ENCODE measurements at regions not wholly inside any gene's neighbourhood (a gene's known extent, or its start where the extent isn't known, plus 50 kb on each side); places are given as distances from the start of the nearest gene placed in this dataset.

DNA sequence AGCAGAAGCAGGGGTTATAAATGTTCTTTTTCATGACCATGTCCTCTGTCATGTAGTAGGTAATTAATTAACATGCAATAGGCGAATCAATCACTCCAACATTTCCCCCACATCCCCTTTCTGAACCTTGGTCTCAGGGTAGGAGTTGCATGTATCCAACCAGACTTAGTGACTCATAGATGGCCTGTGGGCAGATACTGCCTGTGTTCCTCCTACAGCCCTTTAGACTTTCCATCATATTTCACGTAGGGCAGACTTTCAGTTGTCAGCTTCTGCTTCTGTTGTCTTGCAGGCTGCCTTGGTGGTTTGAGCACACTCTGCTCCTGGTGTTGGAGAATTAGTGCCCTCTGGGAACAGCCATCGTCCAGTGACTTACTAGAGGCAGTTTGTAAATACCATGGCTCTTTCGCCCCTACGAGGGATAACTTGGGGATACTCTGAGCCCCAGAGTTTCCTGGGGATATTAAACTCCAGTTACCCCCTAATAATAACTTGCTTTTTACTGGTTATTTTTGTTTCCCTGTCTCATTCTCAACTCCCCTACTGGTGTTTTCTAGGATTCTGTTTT, 244.4 kb downstream of the EDEM1 start:
- Histone ChIP-seq H3K9me2 (ENCODE audit: insufficient read depth, low read length) (no peaks in the 10 kb centered on the region), H3K79me2 (ENCODE audit: insufficient read depth, low read depth, low read length) (no peaks in the 10 kb centered on the region), H3K4me1 (ENCODE audit: insufficient read depth, low read length, poor library complexity, severe bottlenecking) (peaks cover 7% of the 10 kb centered on the region), H3K9me3 (ENCODE audit: low read length) (no peaks in the 10 kb centered on the region), H3K27ac (ENCODE audit: low read depth, low read length, poor library complexity, severe bottlenecking) (no peak overlapping the region), H4K20me1 (ENCODE audit: insufficient read depth, low read length) (no peaks in the 10 kb centered on the region), H3K36me3 (ENCODE audit: insufficient read depth, low read length) (no peaks in the 10 kb centered on the region), H3K4me2 (ENCODE audit: low read length) (no peak overlapping the region), H3K4me3 (ENCODE audit: low read depth, low read length, poor library complexity, severe bottlenecking) (no peak overlapping the region), H2AFZ (ENCODE audit: low read length) (no peak overlapping the region)
- BruUV-seq (replicated peaks): no TSS peak
- CTCF ChIA-PET (ENCODE audit: unreplicated experiment): no interaction called here
- no peak for DNase-seq (ENCODE audit: low spot score)
- POLR2A ChIA-PET: no interaction called here
- intact Hi-C loops (cut with micrococcal nuclease; ENCODE audit: unreplicated experiment): no loop called here
- no peak for TF ChIP-seq CTCF (conservative IDR thresholded peaks at IDR 0.05; ENCODE audit: low read length)
- no peak for TF ChIP-seq EZH2phosphoT487 (IDR thresholded peaks at IDR 0.05; ENCODE audit: borderline replicate concordance, low read depth, low read length)

DNA sequence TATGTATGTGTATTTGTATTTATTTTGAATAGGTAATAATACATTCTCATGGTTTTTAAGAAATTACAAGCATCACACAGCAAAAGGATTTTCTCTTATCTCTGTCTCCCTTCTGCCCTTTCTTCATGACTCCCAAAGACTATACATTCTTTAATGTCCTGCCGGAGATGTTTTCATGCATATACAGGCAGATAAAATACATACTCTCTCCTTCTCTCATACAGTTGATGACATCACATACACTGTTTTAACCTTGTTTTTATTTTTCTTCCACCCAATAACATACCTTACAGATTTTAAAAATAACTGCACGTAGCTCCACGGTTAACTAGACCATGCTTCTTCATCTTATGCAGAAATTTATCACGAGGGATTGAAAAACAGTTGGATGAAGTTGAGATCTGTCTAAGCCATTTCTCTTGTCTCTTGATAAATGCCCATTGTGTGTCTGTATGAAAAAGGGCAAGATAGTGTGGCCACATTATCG, 249.8 kb downstream of the EDEM1 start:
- Histone ChIP-seq H4K20me1 (ENCODE audit: insufficient read depth, low read length) (no peaks in the 10 kb centered on the region), H3K9me3 (ENCODE audit: low read length) (no peaks in the 10 kb centered on the region), H3K4me1 (ENCODE audit: insufficient read depth, low read length, poor library complexity, severe bottlenecking) (peaks cover 7% of the 10 kb centered on the region), H3K9me2 (ENCODE audit: insufficient read depth, low read length) (no peaks in the 10 kb centered on the region), H2AFZ (ENCODE audit: low read length) (no peak overlapping the region), H3K36me3 (ENCODE audit: insufficient read depth, low read length) (no peaks in the 10 kb centered on the region), H3K27ac (ENCODE audit: low read depth, low read length, poor library complexity, severe bottlenecking) (no peak overlapping the region), H3K4me2 (ENCODE audit: low read length) (no peak overlapping the region), H3K79me2 (ENCODE audit: insufficient read depth, low read depth, low read length) (no peaks in the 10 kb centered on the region), H3K4me3 (ENCODE audit: low read depth, low read length, poor library complexity, severe bottlenecking) (no peak overlapping the region)
- TF ChIP-seq EZH2phosphoT487 (IDR thresholded peaks at IDR 0.05; ENCODE audit: borderline replicate concordance, low read depth, low read length) (no peak), CTCF (conservative IDR thresholded peaks at IDR 0.05; ENCODE audit: low read length) (no peak)
- BruUV-seq (replicated peaks): no TSS peak
- CTCF ChIA-PET (ENCODE audit: unreplicated experiment): no interaction called here
- intact Hi-C loops (cut with micrococcal nuclease; ENCODE audit: unreplicated experiment): no loop called here
- POLR2A ChIA-PET: interaction anchor here (0.8 kb wide), 1 partner anchor 290 kb away, joined by 3 read pairs; no protein-coding TSS in a partner anchor
- DNase-seq (ENCODE audit: low spot score): no peak

DNA sequence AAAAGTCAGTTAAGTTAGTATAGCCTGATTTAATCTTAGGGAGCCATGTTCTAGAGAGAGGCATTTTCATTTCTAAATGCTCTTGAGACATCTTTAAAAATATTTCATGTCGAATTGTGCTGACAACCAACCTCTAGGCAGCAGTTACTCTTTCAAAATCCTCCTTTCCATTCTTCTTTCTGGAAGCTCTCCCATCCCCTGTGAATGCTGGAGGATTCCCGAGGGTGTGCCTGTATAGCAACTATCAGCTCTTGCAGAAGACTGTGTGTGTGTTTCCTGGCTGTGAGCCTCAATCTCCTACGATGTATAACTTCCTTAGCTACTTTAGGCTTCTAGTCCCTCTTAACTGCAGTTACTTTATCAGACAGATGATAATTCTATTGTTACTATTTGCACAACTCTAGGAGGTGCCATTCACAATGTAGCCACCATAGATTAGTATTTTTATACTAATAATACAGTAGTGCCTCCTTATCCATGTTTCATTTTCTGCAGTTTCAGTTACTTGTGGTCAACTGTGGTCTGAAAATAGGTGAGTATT, 250.3 kb downstream of the EDEM1 start:
- H3K27ac ChIP-seq (ENCODE audit: low read depth, low read length, poor library complexity, severe bottlenecking): no peak overlapping the region
- DNase-seq (ENCODE audit: low spot score): no peak
- peaks cover 7% of the 10 kb centered on the region for H3K4me1 ChIP-seq (ENCODE audit: insufficient read depth, low read length, poor library complexity, severe bottlenecking)
- no TSS peak for BruUV-seq (replicated peaks)
- H3K9me3 ChIP-seq (ENCODE audit: low read length): no peaks in the 10 kb centered on the region
- no peak overlapping the region for H2AFZ ChIP-seq (ENCODE audit: low read length)
- TF ChIP-seq EZH2phosphoT487 (IDR thresholded peaks at IDR 0.05; ENCODE audit: borderline replicate concordance, low read depth, low read length) (no peak), CTCF (conservative IDR thresholded peaks at IDR 0.05; ENCODE audit: low read length) (no peak)
- no peaks in the 10 kb centered on the region for H3K9me2 ChIP-seq (ENCODE audit: insufficient read depth, low read length)
- no peaks in the 10 kb centered on the region for H3K79me2 ChIP-seq (ENCODE audit: insufficient read depth, low read depth, low read length)
- ChIA-PET CTCF (ENCODE audit: unreplicated experiment) (no interaction called here), POLR2A (interaction anchor here (0.8 kb wide), 1 partner anchor 290 kb away, joined by 3 read pairs; no protein-coding TSS in a partner anchor)
- no peak overlapping the region for H3K4me3 ChIP-seq (ENCODE audit: low read depth, low read length, poor library complexity, severe bottlenecking)
- no peaks in the 10 kb centered on the region for H3K36me3 ChIP-seq (ENCODE audit: insufficient read depth, low read length)
- intact Hi-C loops (cut with micrococcal nuclease; ENCODE audit: unreplicated experiment): no loop called here
- no peaks in the 10 kb centered on the region for H4K20me1 ChIP-seq (ENCODE audit: insufficient read depth, low read length)
- no peak overlapping the region for H3K4me2 ChIP-seq (ENCODE audit: low read length)

Measured in OCI-LY7 (cell line).